WERI-Rb-1 (cell line): ENCODE measurements at regions not wholly inside any gene's neighbourhood (a gene's known extent, or its start where the extent isn't known, plus 50 kb on each side); places are given as distances from the start of the nearest gene placed in this dataset.

Experiments
- DNase-seq: peaks from one replicate; pipeline ENCODE4 v3.0.0-alpha.2; 2020
- H3K27ac ChIP-seq: fragments of 250-450 bp; sonication (Bioruptor Pico); 2 replicates; pipeline ENCODE4 v1.5.1; 2020; ENCODE audit warnings: mild to moderate bottlenecking, moderate library complexity
- H3K27me3 ChIP-seq: fragments of 250-450 bp; sonication (Bioruptor Pico); 2 replicates; pipeline ENCODE4 v1.5.1; 2021; ENCODE audit warnings: mild to moderate bottlenecking, low read depth, moderate library complexity; ENCODE audit not compliant: insufficient read depth, severe bottlenecking
- H3K36me3 ChIP-seq: fragments of 250-450 bp; sonication (Bioruptor Pico); 2 replicates; pipeline ENCODE4 v1.5.1; 2020; ENCODE audit warnings: mild to moderate bottlenecking, moderate library complexity
- H3K4me3 ChIP-seq: 2 replicates; pipeline ENCODE4 v1.5.1; 2011; ENCODE audit warnings: low read depth, mild to moderate bottlenecking, control low read depth, low read length
- H3K9me3 ChIP-seq: fragments of 250-450 bp; sonication (Bioruptor Pico); 2 replicates; pipeline ENCODE4 v1.5.1; 2021; ENCODE audit warnings: mild to moderate bottlenecking, moderate library complexity; ENCODE audit not compliant: severe bottlenecking
- CTCF ChIP-seq: IDR thresholded peaks from 2 replicates; pipeline ENCODE4 v1.5.1; 2011; ENCODE audit warnings: low read depth, mild to moderate bottlenecking, control low read depth, inconsistent platforms, low read length

GRCh38 chr3:83065851-83066460 lies 1304.5 kb upstream of the GBE1 start:
- Histone ChIP-seq H3K4me3 (no peak overlapping the region), H3K36me3 (no peaks in the 10 kb centered on the region), H3K27ac (no peak overlapping the region), H3K9me3 (no peaks in the 10 kb centered on the region), H3K27me3 (no peaks in the 10 kb centered on the region)
- no peak for TF ChIP-seq CTCF
- DNase-seq = no peak

- H3K9me3 ChIP-seq = no peaks in the 10 kb centered on the region
- no peak for TF ChIP-seq CTCF
- no peaks in the 10 kb centered on the region for H3K36me3 ChIP-seq
- no peaks in the 10 kb centered on the region for H3K27me3 ChIP-seq
- no peak overlapping the region for H3K4me3 ChIP-seq
- DNase-seq = no peak
- H3K27ac ChIP-seq = no peak overlapping the region
Observed at GRCh38 chr3:83063446-83063845, 1302.0 kb upstream of the GBE1 start.

- DNase-seq = no peak
- TF ChIP-seq CTCF = no peak
- Histone ChIP-seq H3K27ac (no peak overlapping the region), H3K36me3 (no peaks in the 10 kb centered on the region), H3K27me3 (no peaks in the 10 kb centered on the region), H3K4me3 (no peak overlapping the region), H3K9me3 (no peaks in the 10 kb centered on the region)
Observed at GRCh38 chr3:83048556-83048955, 1287.1 kb upstream of the GBE1 start.

- Histone ChIP-seq H3K27ac (no peak overlapping the region), H3K27me3 (no peaks in the 10 kb centered on the region), H3K4me3 (no peak overlapping the region), H3K9me3 (no peaks in the 10 kb centered on the region), H3K36me3 (no peaks in the 10 kb centered on the region)
- no peak for DNase-seq
- TF ChIP-seq CTCF = no peak
Observed at GRCh38 chr3:83039422-83039821, 1278.0 kb upstream of the GBE1 start.

- Histone ChIP-seq H3K27ac (no peak overlapping the region), H3K36me3 (no peaks in the 10 kb centered on the region), H3K4me3 (no peak overlapping the region), H3K9me3 (no peaks in the 10 kb centered on the region), H3K27me3 (no peaks in the 10 kb centered on the region)
- no peak for DNase-seq
- no peak for TF ChIP-seq CTCF
Observed at GRCh38 chr3:83035704-83036010, 1274.2 kb upstream of the GBE1 start.
